CD14-positive monocyte (primary cell): ENCODE measurements at regions not wholly inside any gene's neighbourhood (a gene's known extent, or its start where the extent isn't known, plus 50 kb on each side); places are given as distances from the start of the nearest gene placed in this dataset.

Experiments used
- DNase-seq, 3 donors: peaks; one replicate each; pipeline ENCODE4 v3.0.0-alpha.2; 2011 to 2022
- H2AFZ ChIP-seq: 2 replicates; pipeline ENCODE4 v1.6.0; 2012; ENCODE audit warnings: mild to moderate bottlenecking, low read depth, low read length, inconsistent platforms; ENCODE audit not compliant: insufficient read depth, poor library complexity, severe bottlenecking
- H3K27ac ChIP-seq, 2 donors: 1 replicate in 1 of 2; 2 replicates in 1 of 2; pipeline ENCODE4 v1.5.1; 2012 to 2013; ENCODE audit warnings: low read length in 2 of 2, control low read depth in 1 of 2, inconsistent platforms in 1 of 2, low read depth in 1 of 2, mild to moderate bottlenecking in 1 of 2
- H3K27me3 ChIP-seq, 2 donors: one replicate each; pipeline versions ENCODE4 v1.6.0 to v1.6.1; 2011 to 2013; ENCODE audit warnings: low read length in 2 of 2; ENCODE audit not compliant: control insufficient read depth in 2 of 2, insufficient read depth in 2 of 2
- H3K36me3 ChIP-seq, 2 donors: replicated peaks in 1 of 2; 1 replicate in 1 of 2; 2 replicates in 1 of 2; pipeline versions ENCODE4 v1.5.1 to v1.6.1; 2012 to 2013; ENCODE audit warnings: low read length in 2 of 2, control low read depth in 1 of 2, inconsistent platforms in 1 of 2, mild to moderate bottlenecking in 1 of 2; ENCODE audit not compliant: insufficient read depth in 2 of 2, control insufficient read depth in 1 of 2
- H3K4me1 ChIP-seq, 2 donors: 1 replicate in 1 of 2; 2 replicates in 1 of 2; pipeline versions ENCODE4 v1.5.1 to v1.6.1; 2012 to 2013; ENCODE audit warnings: low read length in 2 of 2, control low read depth in 1 of 2, inconsistent platforms in 1 of 2, mild to moderate bottlenecking in 1 of 2, moderate library complexity in 1 of 2; ENCODE audit not compliant: insufficient read depth in 2 of 2, control insufficient read depth in 1 of 2
- H3K4me2 ChIP-seq: replicated peaks from 2 replicates; pipeline ENCODE3; 2012; ENCODE audit warnings: low read length, moderate library complexity, mild to moderate bottlenecking; ENCODE audit not compliant: poor library complexity, severe bottlenecking; ENCODE audit errors: extremely low read depth
- H3K4me3 ChIP-seq, 3 experiments: fragments of 200-600 bp in 1 of 3; sonication (generic) in 1 of 3; replicated peaks in 1 of 3; 1 replicate in 2 of 3; 2 replicates in 1 of 3; pipeline ENCODE4 v1.5.1; 2011 to 2013; ENCODE audit warnings: low read length in 3 of 3, mild to moderate bottlenecking in 3 of 3, control low read depth in 2 of 3, low read depth in 2 of 3, inconsistent platforms in 1 of 3, moderate library complexity in 1 of 3
- H3K79me2 ChIP-seq: 2 replicates; pipeline ENCODE4 v1.6.0; 2012; ENCODE audit warnings: mild to moderate bottlenecking, control low read depth, inconsistent platforms, low read length, moderate library complexity; ENCODE audit not compliant: insufficient read depth
- H3K9ac ChIP-seq: 2 replicates; pipeline ENCODE4 v1.6.0; 2017; ENCODE audit warnings: low read length, mild to moderate bottlenecking; ENCODE audit not compliant: insufficient read depth, poor library complexity, severe bottlenecking
- H3K9me3 ChIP-seq, 2 donors: replicated peaks in 1 of 2; 1 replicate in 1 of 2; 2 replicates in 1 of 2; pipeline versions ENCODE4 v1.5.1 to v1.6.1; 2012 to 2013; ENCODE audit warnings: low read length in 2 of 2, control low read depth in 1 of 2; ENCODE audit not compliant: control insufficient read depth in 1 of 2, insufficient read depth in 1 of 2
- H4K20me1 ChIP-seq: 2 replicates; pipeline ENCODE4 v1.6.0; 2012; ENCODE audit warnings: mild to moderate bottlenecking, low read length, control low read depth, moderate library complexity; ENCODE audit not compliant: insufficient read depth
- H3K27ac Mint-ChIP-seq, 7 donors: one replicate each; pipeline ENCODE4 v1.8.0; 2020; ENCODE audit warnings: mild to moderate bottlenecking in 7 of 7, mixed read lengths in 7 of 7, moderate library complexity in 6 of 7, inconsistent platforms in 2 of 7
- H3K27me3 Mint-ChIP-seq, 3 donors: one replicate each; pipeline ENCODE4 v1.8.0; 2021 to 2022; ENCODE audit warnings: low read depth in 3 of 3, mild to moderate bottlenecking in 3 of 3, mixed read lengths in 3 of 3, moderate library complexity in 3 of 3, inconsistent platforms in 1 of 3
- H3K36me3 Mint-ChIP-seq, 2 donors: one replicate each; pipeline ENCODE4 v1.8.0; 2020; ENCODE audit warnings: mixed read lengths in 2 of 2, inconsistent platforms in 1 of 2, mild to moderate bottlenecking in 1 of 2
- H3K4me1 Mint-ChIP-seq: one replicate; pipeline ENCODE4 v1.8.0; 2020; ENCODE audit warnings: mild to moderate bottlenecking, mixed read lengths
- H3K4me3 Mint-ChIP-seq, 2 donors: one replicate each; pipeline ENCODE4 v1.8.0; 2020; ENCODE audit warnings: mild to moderate bottlenecking in 2 of 2, mixed read lengths in 2 of 2, moderate library complexity in 1 of 2
- H3K9me3 Mint-ChIP-seq, 7 donors: one replicate each; pipeline ENCODE4 v1.8.0; 2020 to 2022; ENCODE audit warnings: mixed read lengths in 7 of 7, mild to moderate bottlenecking in 6 of 7, moderate library complexity in 6 of 7, inconsistent platforms in 2 of 7
- WGBS: methylation state at CpG from one replicate; pipeline ENCODE4 v1.1.5; 2013; ENCODE audit warnings: missing lambda C conversion rate; ENCODE audit not compliant: insufficient coverage; 5-methylcytosine and 5-hydroxymethylcytosine counted together
- intact Hi-C, 2 donors: fragments of 100-400 bp; cut with micrococcal nuclease; formaldehyde crosslinking; loops; one replicate each; pipeline versions ENCODE4 v1.15.0 to v1.15.1; 2023
- TF ChIP-seq, protein P1 (sequence below): fragments of 200-600 bp; IDR thresholded peaks from one replicate; pipeline ENCODE4 v1.8.0; 2022; ENCODE audit warnings: antibody characterized with exemption, mild to moderate bottlenecking

DNA sequence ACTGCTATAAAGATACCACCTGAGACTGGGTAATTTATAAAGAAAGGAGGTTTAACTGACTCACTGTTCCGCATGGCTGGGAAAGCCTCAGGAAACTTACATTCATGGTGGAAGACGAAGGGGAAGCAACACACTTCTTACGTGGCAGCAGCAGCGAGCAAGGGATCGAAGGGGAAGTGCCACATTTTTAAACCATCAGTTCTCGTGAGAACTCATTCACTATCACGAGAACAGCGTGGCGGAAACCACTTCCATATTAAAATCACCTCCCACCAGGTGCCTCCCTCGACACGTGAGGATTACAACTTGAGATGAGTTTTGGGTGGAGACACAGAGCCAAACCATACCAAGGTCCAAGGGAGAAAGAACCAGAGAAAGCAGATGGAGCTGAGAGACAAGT is 454.3 kb upstream of the CDH11 start:
- TF ChIP-seq, protein P1, sequence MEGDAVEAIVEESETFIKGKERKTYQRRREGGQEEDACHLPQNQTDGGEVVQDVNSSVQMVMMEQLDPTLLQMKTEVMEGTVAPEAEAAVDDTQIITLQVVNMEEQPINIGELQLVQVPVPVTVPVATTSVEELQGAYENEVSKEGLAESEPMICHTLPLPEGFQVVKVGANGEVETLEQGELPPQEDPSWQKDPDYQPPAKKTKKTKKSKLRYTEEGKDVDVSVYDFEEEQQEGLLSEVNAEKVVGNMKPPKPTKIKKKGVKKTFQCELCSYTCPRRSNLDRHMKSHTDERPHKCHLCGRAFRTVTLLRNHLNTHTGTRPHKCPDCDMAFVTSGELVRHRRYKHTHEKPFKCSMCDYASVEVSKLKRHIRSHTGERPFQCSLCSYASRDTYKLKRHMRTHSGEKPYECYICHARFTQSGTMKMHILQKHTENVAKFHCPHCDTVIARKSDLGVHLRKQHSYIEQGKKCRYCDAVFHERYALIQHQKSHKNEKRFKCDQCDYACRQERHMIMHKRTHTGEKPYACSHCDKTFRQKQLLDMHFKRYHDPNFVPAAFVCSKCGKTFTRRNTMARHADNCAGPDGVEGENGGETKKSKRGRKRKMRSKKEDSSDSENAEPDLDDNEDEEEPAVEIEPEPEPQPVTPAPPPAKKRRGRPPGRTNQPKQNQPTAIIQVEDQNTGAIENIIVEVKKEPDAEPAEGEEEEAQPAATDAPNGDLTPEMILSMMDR: no peak
- Histone ChIP-seq H3K27me3 (no peaks in the 10 kb centered on the region), H3K9ac (no peak overlapping the region), H4K20me1 (no peaks in the 10 kb centered on the region), H3K79me2 (no peaks in the 10 kb centered on the region), H3K4me1 (no peaks in the 10 kb centered on the region), H3K4me2 (no peak overlapping the region), H3K9me3 (no peaks in the 10 kb centered on the region), H3K27ac (no peak overlapping the region), H2AFZ (no peak overlapping the region), H3K36me3 (no peaks in the 10 kb centered on the region), H3K4me3 (no peak overlapping the region)
- H3K4me1 Mint-ChIP-seq: no peaks in the 10 kb centered on the region
- 76% methylated on average over 4 of the region's 11 CpGs for WGBS
- intact Hi-C loops: no loop called here
- DNase-seq: no peak
- no peak overlapping the region for H3K4me3 Mint-ChIP-seq
- peaks cover 0 to 4% (median 3%) of the 10 kb centered on the region in 3 donors for H3K27me3 Mint-ChIP-seq
- no peak overlapping the region for H3K27ac Mint-ChIP-seq
- H3K36me3 Mint-ChIP-seq: no peaks in the 10 kb centered on the region
- peaks cover 0 to 4% (median 0%) of the 10 kb centered on the region in 7 donors for H3K9me3 Mint-ChIP-seq

DNA sequence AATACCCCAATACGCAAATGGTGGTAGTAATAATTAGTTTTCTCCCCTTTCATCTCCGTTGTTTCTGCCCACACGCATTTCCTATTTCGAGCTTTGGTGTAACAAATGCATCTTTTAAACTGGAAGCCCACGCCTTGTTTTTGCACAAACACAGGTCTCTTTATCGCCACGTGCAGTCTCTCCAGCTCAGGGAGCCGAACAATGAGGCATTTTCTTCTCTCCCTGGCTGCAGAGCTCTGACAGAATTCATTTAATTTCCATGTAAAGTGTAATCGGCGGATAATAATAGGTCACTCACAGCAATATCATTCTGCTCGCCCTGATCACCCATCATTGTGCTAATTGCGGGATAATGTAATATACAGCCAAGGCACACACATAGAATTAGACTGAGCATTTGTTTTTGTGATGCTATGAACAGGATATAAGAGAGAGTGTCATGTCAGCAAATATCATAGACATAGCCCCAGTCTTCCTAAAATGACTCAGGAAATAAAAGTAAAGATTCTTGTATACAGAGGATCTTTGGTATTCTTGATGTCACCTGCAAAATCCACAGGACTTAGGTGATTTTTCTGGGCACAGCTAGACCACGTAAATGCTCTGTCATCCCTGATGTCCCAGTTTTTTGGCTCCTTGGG is 452.6 kb upstream of the CDH11 start:
- H3K4me1 Mint-ChIP-seq: no peaks in the 10 kb centered on the region
- Histone ChIP-seq H3K4me1 (no peaks in the 10 kb centered on the region), H3K4me3 (no peak overlapping the region), H3K36me3 (no peaks in the 10 kb centered on the region), H3K4me2 (no peak overlapping the region), H3K27ac (no peak overlapping the region), H3K79me2 (no peaks in the 10 kb centered on the region), H3K9me3 (no peaks in the 10 kb centered on the region), H2AFZ (no peak overlapping the region), H3K27me3 (no peaks in the 10 kb centered on the region), H3K9ac (no peak overlapping the region), H4K20me1 (no peaks in the 10 kb centered on the region)
- H3K9me3 Mint-ChIP-seq: peaks cover 0 to 6% (median 2%) of the 10 kb centered on the region in 7 donors
- H3K27ac Mint-ChIP-seq: no peak overlapping the region
- no peaks in the 10 kb centered on the region for H3K36me3 Mint-ChIP-seq
- 77% methylated on average over 7 of the region's 13 CpGs for WGBS
- TF ChIP-seq, protein P1: no peak
- H3K27me3 Mint-ChIP-seq: peaks cover 1 to 3% (median 2%) of the 10 kb centered on the region in 3 donors
- H3K4me3 Mint-ChIP-seq: no peak overlapping the region
- no peak for DNase-seq
- intact Hi-C loops: no loop called here
